AG10803 (cell line): ENCODE measurements at regions not wholly inside any gene's neighbourhood (a gene's known extent, or its start where the extent isn't known, plus 50 kb on each side); places are given as distances from the start of the nearest gene placed in this dataset.

Experiments
- DNase-seq: peaks from one replicate; pipeline ENCODE4 v3.0.0; 2010; ENCODE audit warnings: low read depth
- H3K4me3 ChIP-seq: 2 replicates; pipeline ENCODE4 v1.5.1; 2011; ENCODE audit warnings: mild to moderate bottlenecking, low read length, control low read depth
- TF ChIP-seq, protein P1 (sequence below): conservative IDR thresholded peaks from 2 replicates; pipeline ENCODE4 v1.5.1; 2011; ENCODE audit warnings: mild to moderate bottlenecking, low read length, control low read depth, inconsistent platforms

DNA sequence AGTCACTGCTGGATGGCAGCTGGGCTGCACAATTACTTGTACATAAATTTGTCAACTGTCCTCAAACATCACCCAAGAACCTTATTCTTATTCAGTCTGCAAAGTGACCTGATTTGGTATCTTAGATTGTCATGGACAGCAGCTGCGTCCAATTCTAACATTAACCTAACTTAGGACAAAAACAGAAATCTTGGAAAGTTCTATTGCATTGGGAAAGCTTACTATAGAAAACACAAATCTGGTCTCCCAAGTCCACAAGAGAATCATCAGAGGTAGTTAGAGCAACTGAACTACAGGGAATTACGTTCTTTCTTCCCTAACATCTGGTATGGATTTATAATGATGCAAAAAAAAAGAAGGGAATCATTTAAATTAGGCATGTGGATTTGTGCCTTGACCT, 283.9 kb downstream of the NR2F1-AS1 start:
- TF ChIP-seq, protein P1, sequence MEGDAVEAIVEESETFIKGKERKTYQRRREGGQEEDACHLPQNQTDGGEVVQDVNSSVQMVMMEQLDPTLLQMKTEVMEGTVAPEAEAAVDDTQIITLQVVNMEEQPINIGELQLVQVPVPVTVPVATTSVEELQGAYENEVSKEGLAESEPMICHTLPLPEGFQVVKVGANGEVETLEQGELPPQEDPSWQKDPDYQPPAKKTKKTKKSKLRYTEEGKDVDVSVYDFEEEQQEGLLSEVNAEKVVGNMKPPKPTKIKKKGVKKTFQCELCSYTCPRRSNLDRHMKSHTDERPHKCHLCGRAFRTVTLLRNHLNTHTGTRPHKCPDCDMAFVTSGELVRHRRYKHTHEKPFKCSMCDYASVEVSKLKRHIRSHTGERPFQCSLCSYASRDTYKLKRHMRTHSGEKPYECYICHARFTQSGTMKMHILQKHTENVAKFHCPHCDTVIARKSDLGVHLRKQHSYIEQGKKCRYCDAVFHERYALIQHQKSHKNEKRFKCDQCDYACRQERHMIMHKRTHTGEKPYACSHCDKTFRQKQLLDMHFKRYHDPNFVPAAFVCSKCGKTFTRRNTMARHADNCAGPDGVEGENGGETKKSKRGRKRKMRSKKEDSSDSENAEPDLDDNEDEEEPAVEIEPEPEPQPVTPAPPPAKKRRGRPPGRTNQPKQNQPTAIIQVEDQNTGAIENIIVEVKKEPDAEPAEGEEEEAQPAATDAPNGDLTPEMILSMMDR = no peak
- no peak overlapping the region for H3K4me3 ChIP-seq
- no peak for DNase-seq

DNA sequence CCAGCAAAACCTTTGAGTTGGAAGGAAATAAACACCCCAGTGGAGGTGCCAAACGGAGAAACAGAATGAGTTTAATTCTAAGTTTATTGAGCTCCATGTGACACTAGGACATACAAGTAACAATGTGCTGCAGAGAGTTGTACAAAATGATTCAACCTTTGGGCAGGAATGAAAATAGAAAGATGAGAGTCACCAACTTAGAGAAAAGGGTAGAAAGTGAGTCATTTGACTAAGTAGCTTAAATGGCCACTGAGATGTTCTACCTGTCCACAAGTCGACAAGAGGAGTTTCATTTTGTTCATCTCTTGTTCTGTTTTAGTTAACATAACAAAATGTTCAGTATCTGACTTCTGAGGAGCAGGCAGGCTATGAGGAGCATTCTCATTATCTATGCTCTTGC, 284.7 kb downstream of the NR2F1-AS1 start:
- TF ChIP-seq, protein P1 = no peak
- no peak for DNase-seq

DNA sequence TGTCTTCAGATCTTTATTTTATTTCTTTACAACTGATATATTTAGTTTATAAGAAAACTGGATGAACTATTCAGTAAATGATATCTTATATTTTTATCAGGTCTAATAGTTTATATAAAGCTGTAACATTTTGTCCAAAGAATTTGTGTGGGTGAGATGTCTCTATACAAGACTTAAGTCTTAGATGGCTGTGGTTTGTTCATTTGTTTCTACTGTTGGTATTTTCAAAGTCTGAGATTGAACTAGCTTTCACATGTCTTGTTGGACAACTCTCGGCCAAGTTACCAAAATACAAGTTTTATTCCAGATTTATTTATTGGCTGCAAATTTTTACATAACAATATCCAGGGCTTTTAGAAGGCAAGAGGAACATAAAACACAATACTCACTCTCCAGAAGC, 286.0 kb downstream of the NR2F1-AS1 start:
- H3K4me3 ChIP-seq = no peak overlapping the region
- DNase-seq = no peak
- TF ChIP-seq, protein P1 = no peak

More for the DNA sequence above, 284.7 kb downstream of the NR2F1-AS1 start:
- H3K4me3 ChIP-seq = no peak overlapping the region

DNA sequence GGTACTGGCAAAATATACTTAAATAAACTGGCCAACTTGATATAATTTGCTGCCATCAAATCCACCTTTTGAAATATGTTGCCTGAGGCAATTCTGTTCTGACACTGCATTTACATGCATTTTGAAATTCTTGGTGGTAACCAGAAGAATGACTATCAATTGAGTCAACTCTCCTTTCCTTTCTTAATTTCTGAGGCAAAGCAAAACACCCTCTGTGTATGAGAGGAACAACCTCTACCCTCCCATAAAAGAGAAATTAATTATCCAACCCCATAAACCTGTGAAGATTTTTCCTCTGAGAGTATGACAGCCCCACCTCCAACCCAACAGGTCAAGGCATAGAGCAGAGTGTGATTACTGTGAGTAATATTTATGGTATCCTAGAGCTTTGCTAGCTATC, 286.8 kb downstream of the NR2F1-AS1 start:
- TF ChIP-seq, protein P1 = no peak
- peak; percentile 70 for DNase-seq
- no peak overlapping the region for H3K4me3 ChIP-seq

DNA sequence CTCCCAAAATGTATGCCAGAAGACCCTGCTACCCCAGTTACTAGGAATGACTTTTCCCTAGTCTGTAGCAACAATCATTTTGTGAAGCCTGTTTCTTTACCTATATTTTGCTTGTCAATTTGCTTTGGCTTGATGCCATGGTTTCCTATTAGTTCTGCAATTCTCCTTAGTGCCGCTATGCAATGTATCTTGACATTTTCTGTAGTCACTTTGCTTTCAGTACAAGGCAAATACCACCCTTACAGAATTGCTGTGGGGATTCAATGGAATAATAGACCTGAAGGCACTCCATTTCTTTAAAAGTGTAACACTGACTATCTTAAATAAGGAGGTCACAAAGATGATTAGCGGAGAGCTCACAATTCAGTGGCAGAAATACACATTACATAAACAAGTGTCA, 291.1 kb downstream of the NR2F1-AS1 start:
- no peak overlapping the region for H3K4me3 ChIP-seq
- no peak for DNase-seq
- TF ChIP-seq, protein P1 = no peak

DNA sequence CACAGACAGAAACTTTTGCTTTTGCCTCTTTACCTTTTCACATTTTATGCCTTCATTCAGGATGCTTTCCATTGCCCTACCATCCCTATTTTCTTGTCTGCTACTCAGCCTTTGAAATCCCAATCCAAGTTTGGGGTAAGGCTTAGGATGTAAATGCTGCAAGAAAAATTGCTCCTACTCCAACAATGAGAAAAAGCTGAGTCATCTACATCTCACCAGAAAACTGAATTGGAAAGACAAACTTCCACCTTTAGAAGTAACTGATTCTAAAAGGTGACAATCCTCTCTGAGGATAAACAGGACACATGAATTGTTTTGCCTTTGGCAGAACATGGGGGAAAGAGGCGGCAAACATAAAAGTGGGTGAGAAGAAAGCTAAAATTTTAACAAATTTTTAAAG, 295.6 kb downstream of the NR2F1-AS1 start:
- TF ChIP-seq, protein P1 = no peak
- DNase-seq = no peak
- H3K4me3 ChIP-seq = no peak overlapping the region

DNA sequence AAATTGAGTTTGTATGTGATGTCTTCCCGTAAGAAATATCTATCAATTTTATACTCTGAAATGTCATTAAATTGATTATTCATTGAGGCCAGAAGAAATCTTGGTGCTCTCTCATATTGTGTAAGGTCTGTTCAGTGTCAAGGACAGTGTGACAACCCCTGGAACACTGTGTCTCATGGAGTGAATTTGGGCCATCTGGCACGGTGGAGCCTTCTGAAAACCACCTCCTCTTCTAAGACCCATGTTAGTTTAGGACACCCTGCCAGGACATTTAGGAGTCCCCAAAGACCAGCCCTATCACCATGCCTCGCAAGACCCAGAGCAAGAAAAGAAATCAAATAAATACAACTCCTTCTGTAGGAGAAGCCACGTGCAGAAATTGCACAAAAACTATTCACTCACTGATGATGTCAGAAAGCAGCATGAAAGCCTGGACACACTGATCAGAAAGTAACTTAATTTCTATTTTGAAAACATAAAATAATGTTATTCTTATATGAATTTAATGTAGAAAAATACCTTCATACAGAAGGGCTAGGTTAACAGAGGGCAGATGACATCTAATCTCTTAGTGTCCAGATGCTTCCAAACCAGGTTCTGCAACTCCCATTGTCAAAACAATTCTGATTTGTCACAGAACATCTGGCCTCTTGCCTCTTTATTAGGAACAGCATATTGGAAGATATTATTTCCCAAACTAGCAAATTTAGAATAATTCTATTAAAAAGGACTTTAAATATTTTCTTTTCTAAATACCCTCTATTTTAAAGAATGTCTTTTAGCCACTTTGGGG, 298.8 kb downstream of the NR2F1-AS1 start:
- TF ChIP-seq, protein P1 = no peak
- DNase-seq = no peak
- H3K4me3 ChIP-seq = no peak overlapping the region
